ENCODE measurements at regions not wholly inside any gene's neighbourhood (a gene's known extent, or its start where the extent isn't known, plus 50 kb on each side); places are given as distances from the start of the nearest gene placed in this dataset.

GRCh38 chr6:41429506-41430504 is 94.4 kb downstream of the NCR2 start:
- no peak for DNase-seq

GRCh38 chr6:41430875-41431274 is 95.5 kb downstream of the NCR2 start:
- DNase-seq = no peak

- DNase-seq = no peak
These were observed 96.9 kb downstream of the NCR2 start for GRCh38 chr6:41432280-41432679.

GRCh38 chr6:41434803-41435481 is 99.5 kb downstream of the NCR2 start:
- no peak for DNase-seq

GRCh38 chr6:41437604-41438003 is 102.2 kb downstream of the NCR2 start:
- DNase-seq = no peak

- DNase-seq = no peak
These were observed 103.3 kb downstream of the NCR2 start for GRCh38 chr6:41438746-41439145.

- no peak for DNase-seq
These were observed 104.4 kb downstream of the NCR2 start for GRCh38 chr6:41439524-41440418.

- no peak for DNase-seq
These were observed 105.2 kb upstream of the FOXP4 start for GRCh38 chr6:41440958-41441357.

GRCh38 chr6:41441598-41442351 is 104.4 kb upstream of the FOXP4 start:
- DNase-seq = no peak

- DNase-seq = no peak
These were observed 103.9 kb upstream of the FOXP4 start for GRCh38 chr6:41442352-41442672.

- peak; percentile 95 for DNase-seq
These were observed 103.2 kb upstream of the FOXP4 start for GRCh38 chr6:41442800-41443501.

- peak; percentile 89 for DNase-seq
These were observed 102.3 kb upstream of the FOXP4 start for GRCh38 chr6:41443616-41444525.

GRCh38 chr6:41445261-41445660 is 100.9 kb upstream of the FOXP4 start:
- DNase-seq = no peak

- DNase-seq = no peak
These were observed 100.0 kb upstream of the FOXP4 start for GRCh38 chr6:41446132-41446531.

GRCh38 chr6:41446907-41447545 is 99.2 kb upstream of the FOXP4 start:
- DNase-seq = no peak

GRCh38 chr6:41448256-41448655 is 97.9 kb upstream of the FOXP4 start:
- no peak for DNase-seq

GRCh38 chr6:41449399-41450245 is 96.6 kb upstream of the FOXP4 start:
- peak; percentile 67 for DNase-seq

GRCh38 chr6:41450581-41450980 is 95.6 kb upstream of the FOXP4 start:
- DNase-seq = no peak

GRCh38 chr6:41451039-41451438 is 95.1 kb upstream of the FOXP4 start:
- DNase-seq = peak; percentile 66

Measured in right hindlimb (tissue), 1 donor.